Neural cell (in vitro differentiated cells): ENCODE measurements at regions not wholly inside any gene's neighbourhood (a gene's known extent, or its start where the extent isn't known, plus 50 kb on each side); places are given as distances from the start of the nearest gene placed in this dataset.

Experiments used
- H2AFZ ChIP-seq: fragments of 200-600, 300-800 bp; sonication (generic), shearing (Covaris generic); 2 replicates; pipeline ENCODE4 v1.6.0; 2014; ENCODE audit warnings: low read depth, mild to moderate bottlenecking, antibody characterized with exemption, low read length, moderate library complexity
- H3F3A ChIP-seq: fragments of 200-600 bp; shearing (Covaris generic); 2 replicates; pipeline ENCODE4 v1.6.1; 2016; ENCODE audit warnings: mild to moderate bottlenecking, moderate library complexity, mixed read lengths, antibody characterized with exemption, low read length; ENCODE audit not compliant: insufficient read depth, poor library complexity, severe bottlenecking
- H3K27ac ChIP-seq: fragments of 200-600, 300-800 bp; sonication (generic), shearing (Covaris generic); 2 replicates; pipeline ENCODE4 v1.5.1; 2014; ENCODE audit warnings: mild to moderate bottlenecking, low read length, moderate library complexity
- H3K27me3 ChIP-seq: fragments of 300-800, 200-600 bp; sonication (generic), shearing (Covaris generic); 2 replicates; pipeline ENCODE4 v1.6.0; 2014; ENCODE audit warnings: mild to moderate bottlenecking, low read depth, low read length, moderate library complexity; ENCODE audit not compliant: insufficient read depth
- H3K36me3 ChIP-seq: fragments of 300-800, 200-600 bp; sonication (generic), shearing (Covaris generic); 2 replicates; pipeline ENCODE4 v1.5.1; 2014; ENCODE audit warnings: mild to moderate bottlenecking, antibody characterized with exemption, low read length, moderate library complexity; ENCODE audit not compliant: insufficient read depth
- H3K4me2 ChIP-seq: fragments of 300-800, 200-600 bp; sonication (generic), shearing (Covaris generic); 2 replicates; pipeline ENCODE4 v1.6.0; 2014; ENCODE audit warnings: mild to moderate bottlenecking, low read length
- H3K4me3 ChIP-seq: fragments of 300-800, 200-600 bp; sonication (generic), shearing (Covaris generic); 2 replicates; pipeline ENCODE4 v1.5.1; 2014; ENCODE audit warnings: mild to moderate bottlenecking, low read length, moderate library complexity
- H3K79me2 ChIP-seq: fragments of 200-600 bp; shearing (Covaris generic); replicated peaks from 2 replicates; pipeline ENCODE4 v1.6.0; 2014; ENCODE audit warnings: mild to moderate bottlenecking, low read length, moderate library complexity; ENCODE audit not compliant: insufficient read depth
- H3K9ac ChIP-seq: fragments of 300-800, 200-600 bp; sonication (generic), shearing (Covaris generic); 2 replicates; pipeline ENCODE4 v1.6.1; 2016; ENCODE audit warnings: mild to moderate bottlenecking, low read length, mixed read lengths
- H3K9me2 ChIP-seq: fragments of 200-600 bp; shearing (Covaris generic); 2 replicates; pipeline ENCODE4 v1.6.1; 2016; ENCODE audit warnings: mild to moderate bottlenecking, low read length, mixed read lengths; ENCODE audit not compliant: insufficient read depth
- H3K9me3 ChIP-seq: fragments of 200-600, 300-800 bp; sonication (generic), shearing (Covaris generic); 2 replicates; pipeline ENCODE4 v1.6.1; 2016; ENCODE audit warnings: mild to moderate bottlenecking, mixed run types, low read length, moderate library complexity, mixed read lengths
- H4K20me1 ChIP-seq: fragments of 200-600 bp; shearing (Covaris generic); 2 replicates; pipeline ENCODE4 v1.6.1; 2016; ENCODE audit warnings: mild to moderate bottlenecking, mixed run types; ENCODE audit not compliant: insufficient read depth
- CTCF ChIP-seq: fragments of 450-650 bp; IDR thresholded peaks from 2 replicates; pipeline ENCODE4 v1.5.1; 2014; ENCODE audit warnings: antibody characterized with exemption, mild to moderate bottlenecking, moderate library complexity; ENCODE audit not compliant: poor library complexity, severe bottlenecking
- EP300 ChIP-seq: fragments of 450-650 bp; conservative IDR thresholded peaks from 2 replicates; pipeline ENCODE4 v1.6.1; 2014; ENCODE audit warnings: antibody characterized with exemption, mild to moderate bottlenecking, moderate library complexity; ENCODE audit not compliant: poor library complexity, severe bottlenecking
- EZH2 ChIP-seq: fragments of 200-600, 300-800 bp; shearing (Covaris generic), sonication (generic); IDR thresholded peaks from 2 replicates; pipeline ENCODE4 v1.6.1; 2014; ENCODE audit warnings: antibody characterized with exemption, low read length, borderline replicate concordance, mild to moderate bottlenecking; ENCODE audit not compliant: insufficient read depth, poor library complexity, severe bottlenecking
- MXI1 ChIP-seq: fragments of 450-650 bp; conservative IDR thresholded peaks from 2 replicates; pipeline ENCODE4 v1.6.1; 2014; ENCODE audit warnings: antibody characterized with exemption, mild to moderate bottlenecking; ENCODE audit not compliant: poor library complexity, severe bottlenecking
- POLR2AphosphoS5 ChIP-seq: IDR thresholded peaks from 2 replicates; pipeline ENCODE4 v1.6.1; 2012
- RAD21 ChIP-seq: fragments of 450-650 bp; conservative IDR thresholded peaks from 2 replicates; pipeline ENCODE4 v1.6.1; 2014; ENCODE audit warnings: antibody characterized with exemption, mild to moderate bottlenecking, moderate library complexity
- REST ChIP-seq: IDR thresholded peaks from 2 replicates; pipeline ENCODE4 v1.6.1; 2012; ENCODE audit warnings: borderline replicate concordance
- SMC3 ChIP-seq: fragments of 450-650 bp; conservative IDR thresholded peaks from 2 replicates; pipeline ENCODE4 v1.6.1; 2014; ENCODE audit warnings: antibody characterized with exemption, mild to moderate bottlenecking, moderate library complexity; ENCODE audit not compliant: poor library complexity
- TAF1 ChIP-seq: IDR thresholded peaks from 2 replicates; pipeline ENCODE4 v1.6.1; 2012; ENCODE audit warnings: low read depth

- no peak for TF ChIP-seq CTCF
- TF ChIP-seq POLR2AphosphoS5: no peak
- no peak for TF ChIP-seq REST
- no peak for TF ChIP-seq RAD21
- H3K36me3 ChIP-seq: no peaks in the 10 kb centered on the region
- peaks cover 40% of the 10 kb centered on the region for H4K20me1 ChIP-seq
- H3K27me3 ChIP-seq: no peaks in the 10 kb centered on the region
- H3K9me2 ChIP-seq: no peaks in the 10 kb centered on the region
- no peak overlapping the region for H2AFZ ChIP-seq
- H3K4me3 ChIP-seq: no peak overlapping the region
- H3K27ac ChIP-seq: no peak overlapping the region
- H3K9me3 ChIP-seq: no peaks in the 10 kb centered on the region
- H3F3A ChIP-seq: no peaks in the 10 kb centered on the region
- no peak overlapping the region for H3K4me2 ChIP-seq
- no peak overlapping the region for H3K9ac ChIP-seq
- peaks cover 92% of the 10 kb centered on the region for H3K79me2 ChIP-seq
These were observed 413.9 kb downstream of the SHQ1 start for GRCh38 chr3:72434296-72434695.

DNA sequence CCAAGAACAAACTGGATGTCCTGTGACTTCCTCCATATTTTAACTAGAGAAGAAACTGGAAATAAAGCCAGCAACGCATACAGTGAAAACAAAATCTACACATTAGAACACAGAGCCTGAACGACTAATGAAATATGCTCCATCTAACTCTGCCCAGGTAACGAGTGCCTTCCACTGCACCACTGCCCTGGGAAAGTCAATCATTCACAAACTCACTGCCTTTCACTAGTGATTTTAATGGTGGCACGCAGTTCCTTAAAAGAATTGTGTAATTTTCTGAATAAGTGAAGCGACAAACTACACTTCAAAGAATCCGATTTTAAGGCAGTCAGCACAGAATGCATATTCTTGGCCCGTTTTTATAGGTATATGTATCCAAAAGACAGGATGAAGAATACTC lies 416.0 kb downstream of the SHQ1 start:
- H3K4me3 ChIP-seq: no peak overlapping the region
- H4K20me1 ChIP-seq: peaks cover 32% of the 10 kb centered on the region
- no peaks in the 10 kb centered on the region for H3K9me3 ChIP-seq
- no peaks in the 10 kb centered on the region for H3F3A ChIP-seq
- TF ChIP-seq POLR2AphosphoS5: no peak
- TF ChIP-seq EZH2: no peak
- TF ChIP-seq RAD21: no peak
- no peak for TF ChIP-seq REST
- TF ChIP-seq SMC3: no peak
- TF ChIP-seq EP300: no peak
- no peak for TF ChIP-seq CTCF
- TF ChIP-seq TAF1: no peak
- TF ChIP-seq MXI1: no peak
- H3K9me2 ChIP-seq: no peaks in the 10 kb centered on the region
- no peak overlapping the region for H2AFZ ChIP-seq
- no peaks in the 10 kb centered on the region for H3K36me3 ChIP-seq
- H3K27me3 ChIP-seq: no peaks in the 10 kb centered on the region
- no peak overlapping the region for H3K27ac ChIP-seq
- H3K79me2 ChIP-seq: peaks cover 92% of the 10 kb centered on the region
- H3K9ac ChIP-seq: no peak overlapping the region
- no peak overlapping the region for H3K4me2 ChIP-seq
